ENCODE measurements at regions not wholly inside any gene's neighbourhood (a gene's known extent, or its start where the extent isn't known, plus 50 kb on each side); places are given as distances from the start of the nearest gene placed in this dataset.

GRCh38 chr2:215602997-215603396, 167.1 kb upstream of the FN1 start:
- TF ChIP-seq CTCF (IDR thresholded peaks at IDR 0.05), result no peak
- no peak for TF ChIP-seq POLR2A (IDR thresholded peaks at IDR 0.05)

All from right lobe of liver (tissue), 4 donors.